Breast epithelium (tissue), 3 donors: ENCODE measurements at regions not wholly inside any gene's neighbourhood (a gene's known extent, or its start where the extent isn't known, plus 50 kb on each side); places are given as distances from the start of the nearest gene placed in this dataset.

Experiments
- POLR2A ChIP-seq: fragments of 450-650 bp; IDR thresholded peaks from one replicate; pipeline ENCODE4 v1.6.1; 2016; ENCODE audit warnings: antibody characterized with exemption, mild to moderate bottlenecking, moderate library complexity
- POLR2AphosphoS5 ChIP-seq, 3 donors: sonication (generic); formaldehyde crosslinking; IDR thresholded peaks; one replicate each; pipeline ENCODE4 v1.6.1; 2017; ENCODE audit warnings: antibody characterized with exemption in 3 of 3
- TF ChIP-seq, protein P1 (sequence below), 3 donors: fragments of 450-650 bp; IDR thresholded peaks; one replicate each; pipeline ENCODE4 v1.5.1; 2016 to 2017; ENCODE audit warnings: antibody characterized with exemption in 3 of 3, mild to moderate bottlenecking in 3 of 3, moderate library complexity in 3 of 3

GRCh38 chr20:60395991-60396390 is 437.8 kb downstream of the CDH26 start:
- TF ChIP-seq, protein P1, sequence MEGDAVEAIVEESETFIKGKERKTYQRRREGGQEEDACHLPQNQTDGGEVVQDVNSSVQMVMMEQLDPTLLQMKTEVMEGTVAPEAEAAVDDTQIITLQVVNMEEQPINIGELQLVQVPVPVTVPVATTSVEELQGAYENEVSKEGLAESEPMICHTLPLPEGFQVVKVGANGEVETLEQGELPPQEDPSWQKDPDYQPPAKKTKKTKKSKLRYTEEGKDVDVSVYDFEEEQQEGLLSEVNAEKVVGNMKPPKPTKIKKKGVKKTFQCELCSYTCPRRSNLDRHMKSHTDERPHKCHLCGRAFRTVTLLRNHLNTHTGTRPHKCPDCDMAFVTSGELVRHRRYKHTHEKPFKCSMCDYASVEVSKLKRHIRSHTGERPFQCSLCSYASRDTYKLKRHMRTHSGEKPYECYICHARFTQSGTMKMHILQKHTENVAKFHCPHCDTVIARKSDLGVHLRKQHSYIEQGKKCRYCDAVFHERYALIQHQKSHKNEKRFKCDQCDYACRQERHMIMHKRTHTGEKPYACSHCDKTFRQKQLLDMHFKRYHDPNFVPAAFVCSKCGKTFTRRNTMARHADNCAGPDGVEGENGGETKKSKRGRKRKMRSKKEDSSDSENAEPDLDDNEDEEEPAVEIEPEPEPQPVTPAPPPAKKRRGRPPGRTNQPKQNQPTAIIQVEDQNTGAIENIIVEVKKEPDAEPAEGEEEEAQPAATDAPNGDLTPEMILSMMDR (IDR thresholded peaks at IDR 0.05): no peak
- TF ChIP-seq POLR2A (no peak), POLR2AphosphoS5 (IDR thresholded peaks at IDR 0.05) (no peak)
